ENCODE measurements at regions not wholly inside any gene's neighbourhood (a gene's known extent, or its start where the extent isn't known, plus 50 kb on each side); places are given as distances from the start of the nearest gene placed in this dataset.

DNA sequence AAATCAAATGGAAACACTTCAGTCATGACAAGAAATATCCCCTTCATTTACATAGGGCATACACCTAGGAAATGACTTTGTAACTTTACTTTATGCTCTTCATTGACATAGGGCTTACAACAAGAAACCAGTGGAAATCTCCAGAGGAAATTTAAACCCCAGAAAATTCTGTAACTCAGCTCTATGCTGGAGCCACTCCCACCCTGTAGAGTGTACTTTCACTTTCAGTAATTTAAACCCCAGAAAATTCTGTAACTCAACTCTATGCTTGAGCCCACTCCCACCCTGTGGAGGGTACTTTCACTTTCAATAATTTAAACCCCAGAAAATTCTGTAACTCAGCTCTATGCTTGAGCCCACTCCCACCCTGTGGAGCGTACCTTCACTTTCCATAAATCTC lies 987.1 kb upstream of the CADM2 start:
- H3K36me3 Mint-ChIP-seq (ENCODE audit: unreplicated experiment), result no peaks in the 10 kb centered on the region
- no peak overlapping the region for H3K4me3 Mint-ChIP-seq (ENCODE audit: unreplicated experiment)
- TF ChIP-seq, protein P1, sequence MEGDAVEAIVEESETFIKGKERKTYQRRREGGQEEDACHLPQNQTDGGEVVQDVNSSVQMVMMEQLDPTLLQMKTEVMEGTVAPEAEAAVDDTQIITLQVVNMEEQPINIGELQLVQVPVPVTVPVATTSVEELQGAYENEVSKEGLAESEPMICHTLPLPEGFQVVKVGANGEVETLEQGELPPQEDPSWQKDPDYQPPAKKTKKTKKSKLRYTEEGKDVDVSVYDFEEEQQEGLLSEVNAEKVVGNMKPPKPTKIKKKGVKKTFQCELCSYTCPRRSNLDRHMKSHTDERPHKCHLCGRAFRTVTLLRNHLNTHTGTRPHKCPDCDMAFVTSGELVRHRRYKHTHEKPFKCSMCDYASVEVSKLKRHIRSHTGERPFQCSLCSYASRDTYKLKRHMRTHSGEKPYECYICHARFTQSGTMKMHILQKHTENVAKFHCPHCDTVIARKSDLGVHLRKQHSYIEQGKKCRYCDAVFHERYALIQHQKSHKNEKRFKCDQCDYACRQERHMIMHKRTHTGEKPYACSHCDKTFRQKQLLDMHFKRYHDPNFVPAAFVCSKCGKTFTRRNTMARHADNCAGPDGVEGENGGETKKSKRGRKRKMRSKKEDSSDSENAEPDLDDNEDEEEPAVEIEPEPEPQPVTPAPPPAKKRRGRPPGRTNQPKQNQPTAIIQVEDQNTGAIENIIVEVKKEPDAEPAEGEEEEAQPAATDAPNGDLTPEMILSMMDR (IDR thresholded peaks at IDR 0.05), result no peak
- H3K27me3 Mint-ChIP-seq (ENCODE audit: unreplicated experiment), result no peaks in the 10 kb centered on the region
- no peak overlapping the region for H3K27ac Mint-ChIP-seq (ENCODE audit: unreplicated experiment)
- H3K9me3 Mint-ChIP-seq (ENCODE audit: unreplicated experiment), result no peaks in the 10 kb centered on the region
- no peak for DNase-seq (ENCODE audit: extremely low spot score, unreplicated experiment)
- peaks cover 3% of the 10 kb centered on the region for H3K4me1 Mint-ChIP-seq (ENCODE audit: unreplicated experiment)

DNA sequence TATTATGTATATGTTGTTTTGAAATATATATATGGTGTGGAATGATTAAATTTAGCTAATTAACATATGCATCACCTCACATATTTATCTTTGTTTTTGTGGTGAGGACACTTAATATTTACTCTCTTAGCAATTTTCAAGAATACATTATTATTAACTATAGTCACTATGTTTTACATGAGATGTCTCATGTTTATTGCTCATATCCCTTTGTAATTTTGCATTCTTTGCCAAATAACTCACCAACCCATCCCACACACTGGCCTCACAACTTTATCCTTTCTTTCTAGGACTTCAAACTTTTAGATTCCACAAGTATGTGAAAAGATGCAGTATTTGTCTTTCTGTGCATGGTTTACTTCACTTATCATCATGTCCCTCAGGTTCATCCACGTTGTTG lies 950.2 kb upstream of the CADM2 start:
- H3K36me3 Mint-ChIP-seq (ENCODE audit: unreplicated experiment), result no peaks in the 10 kb centered on the region
- no peak for DNase-seq (ENCODE audit: extremely low spot score, unreplicated experiment)
- no peak overlapping the region for H3K4me3 Mint-ChIP-seq (ENCODE audit: unreplicated experiment)
- H3K4me1 Mint-ChIP-seq (ENCODE audit: unreplicated experiment), result no peaks in the 10 kb centered on the region
- H3K27ac Mint-ChIP-seq (ENCODE audit: unreplicated experiment), result no peak overlapping the region
- TF ChIP-seq, protein P1 (IDR thresholded peaks at IDR 0.05), result no peak
- no peaks in the 10 kb centered on the region for H3K9me3 Mint-ChIP-seq (ENCODE audit: unreplicated experiment)
- no peaks in the 10 kb centered on the region for H3K27me3 Mint-ChIP-seq (ENCODE audit: unreplicated experiment)

DNA sequence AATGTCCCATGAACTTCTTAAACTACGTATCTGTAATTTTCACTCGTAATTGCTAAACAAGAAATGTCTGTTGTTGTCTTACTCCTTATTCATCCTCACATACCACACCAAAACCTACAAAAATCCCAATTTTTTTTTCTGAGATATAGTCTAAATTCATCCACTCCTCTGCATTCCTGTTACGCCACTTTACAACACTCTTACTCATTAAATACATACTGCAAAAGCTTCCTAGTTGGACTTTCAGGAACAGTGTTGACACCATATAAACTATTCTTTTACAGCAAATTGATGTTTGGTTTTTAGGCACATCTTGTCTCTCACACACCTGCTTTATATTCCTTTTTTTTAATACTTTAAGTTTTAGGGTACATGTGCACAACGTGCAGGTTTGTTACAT lies 934.9 kb upstream of the CADM2 start:
- H3K4me3 Mint-ChIP-seq (ENCODE audit: unreplicated experiment), result no peak overlapping the region
- peaks cover 4% of the 10 kb centered on the region for H3K9me3 Mint-ChIP-seq (ENCODE audit: unreplicated experiment)
- peaks cover 6% of the 10 kb centered on the region for H3K27me3 Mint-ChIP-seq (ENCODE audit: unreplicated experiment)
- no peaks in the 10 kb centered on the region for H3K4me1 Mint-ChIP-seq (ENCODE audit: unreplicated experiment)
- TF ChIP-seq, protein P1 (IDR thresholded peaks at IDR 0.05), result no peak
- H3K36me3 Mint-ChIP-seq (ENCODE audit: unreplicated experiment), result no peaks in the 10 kb centered on the region
- no peak overlapping the region for H3K27ac Mint-ChIP-seq (ENCODE audit: unreplicated experiment)
- DNase-seq (ENCODE audit: extremely low spot score, unreplicated experiment), result no peak

DNA sequence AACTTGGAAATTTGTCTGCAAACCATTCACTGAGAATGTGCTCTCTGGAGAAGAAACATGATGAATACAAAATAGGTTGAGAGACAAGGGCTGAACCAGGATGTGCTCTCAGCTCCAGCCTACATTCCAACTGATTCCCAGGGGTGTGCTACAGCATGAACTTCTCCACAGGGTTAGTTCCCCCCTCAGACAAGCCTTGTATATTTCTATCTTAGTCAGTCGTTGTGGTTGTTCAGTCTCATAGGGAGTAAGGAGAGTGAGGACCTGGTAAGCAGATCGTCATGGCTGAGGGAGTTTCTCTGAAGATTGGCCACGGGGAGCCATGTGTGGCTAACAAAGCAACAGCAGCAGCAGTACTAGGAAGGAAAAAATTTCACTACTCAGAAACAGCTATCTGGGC lies 919.7 kb upstream of the CADM2 start:
- peaks cover 19% of the 10 kb centered on the region for H3K9me3 Mint-ChIP-seq (ENCODE audit: unreplicated experiment)
- no peaks in the 10 kb centered on the region for H3K27me3 Mint-ChIP-seq (ENCODE audit: unreplicated experiment)
- TF ChIP-seq, protein P1 (IDR thresholded peaks at IDR 0.05), result no peak
- H3K27ac Mint-ChIP-seq (ENCODE audit: unreplicated experiment), result no peak overlapping the region
- no peak overlapping the region for H3K4me3 Mint-ChIP-seq (ENCODE audit: unreplicated experiment)
- no peak for DNase-seq (ENCODE audit: extremely low spot score, unreplicated experiment)
- peaks cover 5% of the 10 kb centered on the region for H3K4me1 Mint-ChIP-seq (ENCODE audit: unreplicated experiment)
- H3K36me3 Mint-ChIP-seq (ENCODE audit: unreplicated experiment), result peaks cover 1% of the 10 kb centered on the region

DNA sequence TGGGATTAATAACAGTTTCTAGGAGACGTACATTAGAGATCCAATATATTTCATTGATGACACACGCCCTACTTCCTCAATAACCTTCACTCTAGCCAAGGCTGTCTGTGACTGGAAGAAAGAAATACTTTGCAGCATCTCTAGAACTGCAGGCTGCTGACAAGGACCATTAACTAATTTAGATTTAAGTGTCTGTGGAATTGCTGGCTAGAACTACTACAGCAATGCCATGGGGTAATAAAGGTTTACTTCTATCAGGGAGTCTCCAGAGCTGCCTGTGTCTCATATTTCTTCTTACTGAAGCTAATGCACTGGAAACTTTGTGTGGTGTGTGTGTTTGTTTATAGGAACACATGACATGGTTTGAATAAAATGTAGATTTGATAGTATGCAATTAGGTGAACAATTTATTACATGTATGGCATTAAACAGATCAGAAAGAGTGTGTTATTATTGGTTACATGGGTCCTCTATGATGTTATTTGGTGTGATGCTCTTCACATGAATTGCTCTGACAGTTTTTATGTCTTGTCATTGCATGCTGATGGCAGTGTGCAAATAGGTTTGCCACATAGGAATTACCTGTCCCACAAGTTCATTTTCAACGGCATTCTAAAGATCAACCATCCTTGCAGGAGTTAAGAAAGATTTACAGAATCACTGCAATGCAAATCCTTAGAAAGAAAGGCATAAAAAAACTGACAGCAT lies 916.2 kb upstream of the CADM2 start:
- H3K4me3 Mint-ChIP-seq (ENCODE audit: unreplicated experiment), result no peak overlapping the region
- H3K4me1 Mint-ChIP-seq (ENCODE audit: unreplicated experiment), result peaks cover 5% of the 10 kb centered on the region
- no peaks in the 10 kb centered on the region for H3K36me3 Mint-ChIP-seq (ENCODE audit: unreplicated experiment)
- no peaks in the 10 kb centered on the region for H3K9me3 Mint-ChIP-seq (ENCODE audit: unreplicated experiment)
- H3K27me3 Mint-ChIP-seq (ENCODE audit: unreplicated experiment), result no peaks in the 10 kb centered on the region
- TF ChIP-seq, protein P1 (IDR thresholded peaks at IDR 0.05), result no peak
- no peak overlapping the region for H3K27ac Mint-ChIP-seq (ENCODE audit: unreplicated experiment)
- DNase-seq (ENCODE audit: extremely low spot score, unreplicated experiment), result no peak
